Epithelial cell of esophagus (primary cell): ENCODE measurements at regions not wholly inside any gene's neighbourhood (a gene's known extent, or its start where the extent isn't known, plus 50 kb on each side); places are given as distances from the start of the nearest gene placed in this dataset.
"Not testable (repeated sequence)": the region's sequence is repeated elsewhere in the genome, so short reads cannot be mapped to it uniquely, and the experiment has no call there.

Experiments
- DNase-seq: peaks from one replicate; pipeline ENCODE4 v3.0.0; 2010; ENCODE audit warnings: low read depth
- H3K4me3 ChIP-seq: 2 replicates; pipeline ENCODE4 v1.5.1; 2011; ENCODE audit warnings: mild to moderate bottlenecking, low read length, control low read depth
- TF ChIP-seq, protein P1 (sequence below): IDR thresholded peaks from 2 replicates; pipeline ENCODE4 v1.5.1; 2011; ENCODE audit warnings: low read depth, mild to moderate bottlenecking, low read length, control low read depth, inconsistent platforms; ENCODE audit not compliant: insufficient read depth; ENCODE audit errors: missing control alignments

- TF ChIP-seq, protein P1, sequence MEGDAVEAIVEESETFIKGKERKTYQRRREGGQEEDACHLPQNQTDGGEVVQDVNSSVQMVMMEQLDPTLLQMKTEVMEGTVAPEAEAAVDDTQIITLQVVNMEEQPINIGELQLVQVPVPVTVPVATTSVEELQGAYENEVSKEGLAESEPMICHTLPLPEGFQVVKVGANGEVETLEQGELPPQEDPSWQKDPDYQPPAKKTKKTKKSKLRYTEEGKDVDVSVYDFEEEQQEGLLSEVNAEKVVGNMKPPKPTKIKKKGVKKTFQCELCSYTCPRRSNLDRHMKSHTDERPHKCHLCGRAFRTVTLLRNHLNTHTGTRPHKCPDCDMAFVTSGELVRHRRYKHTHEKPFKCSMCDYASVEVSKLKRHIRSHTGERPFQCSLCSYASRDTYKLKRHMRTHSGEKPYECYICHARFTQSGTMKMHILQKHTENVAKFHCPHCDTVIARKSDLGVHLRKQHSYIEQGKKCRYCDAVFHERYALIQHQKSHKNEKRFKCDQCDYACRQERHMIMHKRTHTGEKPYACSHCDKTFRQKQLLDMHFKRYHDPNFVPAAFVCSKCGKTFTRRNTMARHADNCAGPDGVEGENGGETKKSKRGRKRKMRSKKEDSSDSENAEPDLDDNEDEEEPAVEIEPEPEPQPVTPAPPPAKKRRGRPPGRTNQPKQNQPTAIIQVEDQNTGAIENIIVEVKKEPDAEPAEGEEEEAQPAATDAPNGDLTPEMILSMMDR, result no peak
- DNase-seq, result no peak
- no peak overlapping the region for H3K4me3 ChIP-seq
Measured at GRCh38 chr7:67916571-67917436, 920.2 kb downstream of the TYW1 start.

GRCh38 chr7:67917437-67917755 is 920.8 kb downstream of the TYW1 start:
- TF ChIP-seq, protein P1, result no peak
- H3K4me3 ChIP-seq, result no peak overlapping the region
- no peak for DNase-seq

DNA sequence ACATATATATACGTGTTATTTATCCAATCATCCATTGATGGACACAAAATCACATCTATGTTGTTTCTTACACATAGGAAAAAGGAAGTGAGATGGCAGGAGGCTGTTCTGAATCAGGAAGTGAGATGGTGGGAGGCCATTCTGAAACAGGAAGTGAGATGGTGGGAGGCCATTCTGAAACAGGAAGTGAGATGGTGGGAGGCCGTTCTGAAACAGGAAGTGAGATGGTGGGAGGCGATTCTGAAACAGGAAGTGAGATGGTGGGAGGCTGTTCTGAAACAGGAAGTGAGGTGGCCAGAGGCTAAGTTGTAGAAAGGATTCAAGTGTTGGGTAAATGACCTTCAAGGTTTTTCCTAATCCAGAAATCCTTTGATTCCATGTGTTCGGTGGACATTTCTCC is 921.5 kb downstream of the TYW1 start:
- TF ChIP-seq, protein P1, result no peak
- DNase-seq, result no peak
- no peak overlapping the region for H3K4me3 ChIP-seq

DNA sequence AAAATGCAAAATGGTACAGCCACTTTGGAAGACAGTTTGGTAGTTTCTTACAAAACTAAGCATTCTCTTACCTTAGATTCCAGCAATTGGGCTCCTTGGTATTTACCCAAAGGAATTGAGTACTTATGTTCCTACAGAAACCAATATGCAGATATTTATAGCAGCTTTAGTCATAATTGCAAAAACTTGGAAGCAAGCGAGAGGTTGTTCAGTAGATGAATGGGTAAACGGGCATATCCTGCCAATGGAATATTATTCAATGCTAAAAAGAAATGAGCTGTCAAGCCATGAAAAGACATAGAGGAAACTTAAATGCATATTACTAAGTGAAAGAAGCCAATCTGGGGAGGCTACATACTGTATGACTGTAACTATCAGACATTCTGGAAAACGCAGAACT is 926.7 kb downstream of the TYW1 start:
- DNase-seq, result no peak
- TF ChIP-seq, protein P1, result no peak
- no peak overlapping the region for H3K4me3 ChIP-seq

DNA sequence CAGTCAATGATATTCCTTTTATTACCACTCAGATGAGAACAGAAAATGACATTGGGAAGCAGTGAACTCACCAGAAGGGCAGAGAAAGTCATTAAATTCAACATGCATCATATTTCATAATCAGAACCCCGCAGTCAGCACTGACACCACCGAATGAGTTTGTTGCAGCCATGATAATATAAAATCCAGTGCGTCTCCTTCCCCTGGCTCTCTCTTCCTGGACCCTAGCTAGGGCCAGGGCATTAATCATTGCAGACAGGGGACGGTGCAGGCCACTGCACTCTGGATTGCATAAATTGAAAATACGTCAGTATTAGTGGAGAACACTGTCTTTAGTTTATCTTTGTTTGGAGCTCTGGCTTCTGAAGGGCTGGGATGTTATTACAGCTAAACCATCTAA is 931.5 kb downstream of the TYW1 start:
- no peak for DNase-seq
- TF ChIP-seq, protein P1, result no peak
- H3K4me3 ChIP-seq, result no peak overlapping the region

DNA sequence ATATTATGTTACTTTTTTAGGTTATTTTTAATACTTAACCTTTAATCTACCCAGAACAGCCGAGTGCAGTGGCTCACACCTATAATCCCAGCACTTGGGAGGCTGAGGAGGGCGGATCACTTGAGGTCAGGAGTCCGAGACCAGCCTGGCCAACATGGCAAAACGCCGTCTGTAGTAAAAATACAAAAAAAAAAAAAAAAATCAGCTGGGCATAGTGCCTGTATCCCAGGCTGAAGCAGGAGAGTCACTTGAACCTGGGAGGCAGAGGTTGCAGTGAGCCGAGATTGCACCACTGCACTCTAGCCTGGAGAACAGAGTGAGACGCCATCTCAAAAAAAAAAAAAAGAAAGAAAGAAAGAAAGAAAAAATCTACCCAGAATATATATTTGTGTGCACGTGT is 939.8 kb downstream of the TYW1 start:
- not testable (repeated sequence) for H3K4me3 ChIP-seq, DNase-seq

DNA sequence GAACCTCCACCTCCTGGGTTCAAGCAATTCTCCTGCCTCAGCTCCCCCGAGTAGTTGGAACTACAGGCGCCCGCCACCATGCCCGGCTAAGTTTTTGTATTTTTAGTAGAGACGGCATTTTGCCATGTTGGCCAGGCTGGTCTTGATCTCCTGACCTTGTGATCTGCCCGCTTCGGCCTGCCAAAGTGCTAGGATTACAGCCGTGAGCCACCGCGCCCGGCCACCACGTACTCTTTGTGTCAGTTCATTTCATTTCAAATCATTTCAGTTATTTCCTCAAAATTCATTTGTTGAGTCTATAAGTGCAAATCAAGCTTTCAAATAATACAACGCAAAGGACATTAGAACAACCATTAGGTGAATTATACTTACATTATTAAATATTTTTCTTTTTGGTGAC is 943.8 kb downstream of the TYW1 start:
- TF ChIP-seq, protein P1, result no peak
- no peak overlapping the region for H3K4me3 ChIP-seq
- no peak for DNase-seq
